Astrocyte (in vitro differentiated cells and primary cell): ENCODE measurements at regions not wholly inside any gene's neighbourhood (a gene's known extent, or its start where the extent isn't known, plus 50 kb on each side); places are given as distances from the start of the nearest gene placed in this dataset.
"Not testable (repeated sequence)": the region's sequence is repeated elsewhere in the genome, so short reads cannot be mapped to it uniquely, and the experiment has no call there.

Source experiments
- CTCF ChIP-seq: IDR thresholded peaks from 2 replicates; pipeline ENCODE4 v1.5.1; 2011; ENCODE audit warnings: low read depth, mild to moderate bottlenecking, inconsistent platforms, low read length, moderate library complexity; ENCODE audit not compliant: insufficient read depth
- EZH2 ChIP-seq: IDR thresholded peaks from 2 replicates; pipeline ENCODE4 v1.6.1; 2012; ENCODE audit warnings: mild to moderate bottlenecking, low read length, inconsistent platforms; ENCODE audit not compliant: insufficient read depth

- TF ChIP-seq CTCF, EZH2: not testable (repeated sequence)
Observed at GRCh38 chrX:121574384-121574783, 527.0 kb downstream of the GLUD2 start.
